Keratinocyte (primary cell): ENCODE measurements at regions not wholly inside any gene's neighbourhood (a gene's known extent, or its start where the extent isn't known, plus 50 kb on each side); places are given as distances from the start of the nearest gene placed in this dataset.

Experiments used
- DNase-seq: peaks from one replicate; pipeline ENCODE4 v3.0.0-alpha.2; 2011; ENCODE audit warnings: low read depth, missing footprints, low spot score
- FAIRE-seq: peaks from 2 replicates; lab custom pipeline; 2011; peaks lifted over from hg19 to GRCh38; lab: Jason Lieb, UNC
- H2AFZ ChIP-seq: 2 replicates; pipeline ENCODE4 v1.6.0; 2012; ENCODE audit warnings: low read length, control low read depth, inconsistent platforms; ENCODE audit not compliant: control insufficient read depth
- H3K27ac ChIP-seq: 2 replicates; pipeline ENCODE4 v1.5.1; 2011; ENCODE audit warnings: low read length; ENCODE audit not compliant: control insufficient read depth, insufficient read depth
- H3K27me3 ChIP-seq: 3 replicates; pipeline ENCODE4 v1.6.0; 2011; ENCODE audit warnings: low read length; ENCODE audit not compliant: control insufficient read depth, insufficient read depth; ENCODE audit errors: extremely low read depth
- H3K36me3 ChIP-seq, 2 experiments: 2 replicates in 1 of 2; 3 replicates in 1 of 2; pipeline ENCODE4 v1.5.1; 2011; ENCODE audit warnings: low read length in 2 of 2, mild to moderate bottlenecking in 1 of 2; ENCODE audit not compliant: control insufficient read depth in 2 of 2, insufficient read depth in 2 of 2; ENCODE audit errors: extremely low read depth in 1 of 2
- H3K4me1 ChIP-seq: 3 replicates; pipeline ENCODE4 v1.5.1; 2011; ENCODE audit warnings: low read length; ENCODE audit not compliant: control insufficient read depth, insufficient read depth; ENCODE audit errors: extremely low read depth
- H3K4me2 ChIP-seq: 3 replicates; pipeline ENCODE4 v1.6.0; 2011; ENCODE audit warnings: low read depth, low read length; ENCODE audit not compliant: control insufficient read depth, insufficient read depth; ENCODE audit errors: extremely low read depth
- H3K4me3 ChIP-seq, 3 experiments: fragments of 200-600 bp in 1 of 3; sonication (generic) in 1 of 3; 2 replicates in 2 of 3; 3 replicates in 1 of 3; pipeline ENCODE4 v1.5.1; 2011 to 2016; ENCODE audit warnings: low read length in 3 of 3, mild to moderate bottlenecking in 3 of 3, control low read depth in 2 of 3, inconsistent platforms in 1 of 3, low read depth in 1 of 3, mixed read lengths in 1 of 3, mixed run types in 1 of 3, moderate library complexity in 1 of 3; ENCODE audit not compliant: control insufficient read depth in 2 of 3, insufficient read depth in 2 of 3; ENCODE audit errors: extremely low read depth in 1 of 3
- H3K79me2 ChIP-seq: 2 replicates; pipeline ENCODE4 v1.6.0; 2012; ENCODE audit warnings: low read length; ENCODE audit not compliant: control insufficient read depth, insufficient read depth
- H3K9ac ChIP-seq: 3 replicates; pipeline ENCODE4 v1.6.0; 2011; ENCODE audit warnings: low read length; ENCODE audit not compliant: control insufficient read depth, insufficient read depth; ENCODE audit errors: extremely low read depth
- H3K9me1 ChIP-seq: 3 replicates; pipeline ENCODE4 v1.6.0; 2011; ENCODE audit warnings: low read length; ENCODE audit not compliant: control insufficient read depth, insufficient read depth; ENCODE audit errors: extremely low read depth
- H3K9me3 ChIP-seq: 2 replicates; pipeline ENCODE4 v1.5.1; 2012; ENCODE audit warnings: low read depth, low read length; ENCODE audit not compliant: control insufficient read depth
- H4K20me1 ChIP-seq: 3 replicates; pipeline ENCODE4 v1.6.0; 2011; ENCODE audit warnings: low read length; ENCODE audit not compliant: control insufficient read depth, insufficient read depth; ENCODE audit errors: extremely low read depth
- CTCF ChIP-seq, 3 experiments: IDR thresholded peaks in 1 of 3; conservative IDR thresholded peaks in 1 of 3; optimal IDR thresholded peaks in 1 of 3; 2 replicates in 2 of 3; 3 replicates in 1 of 3; pipeline versions ENCODE3 to v1.5.1; 2011; ENCODE audit warnings: low read length in 3 of 3, mild to moderate bottlenecking in 3 of 3, moderate library complexity in 2 of 3, control low read depth in 1 of 3, inconsistent platforms in 1 of 3; ENCODE audit not compliant: insufficient read depth in 2 of 3; ENCODE audit errors: extremely low read depth in 1 of 3
- EZH2 ChIP-seq: IDR thresholded peaks from one replicate; pipeline ENCODE4 v1.6.1; 2012; ENCODE audit warnings: inconsistent platforms, mild to moderate bottlenecking, low read length, moderate library complexity
- dilution Hi-C: fragments of 300-500 bp; cut with MboI; formaldehyde crosslinking; loops from one replicate; pipeline ENCODE4 v1.7.0; 2020; ENCODE audit warnings: low sequenced_read_pairs; ENCODE audit not compliant: extremely low pct_ligation_motif_present

DNA sequence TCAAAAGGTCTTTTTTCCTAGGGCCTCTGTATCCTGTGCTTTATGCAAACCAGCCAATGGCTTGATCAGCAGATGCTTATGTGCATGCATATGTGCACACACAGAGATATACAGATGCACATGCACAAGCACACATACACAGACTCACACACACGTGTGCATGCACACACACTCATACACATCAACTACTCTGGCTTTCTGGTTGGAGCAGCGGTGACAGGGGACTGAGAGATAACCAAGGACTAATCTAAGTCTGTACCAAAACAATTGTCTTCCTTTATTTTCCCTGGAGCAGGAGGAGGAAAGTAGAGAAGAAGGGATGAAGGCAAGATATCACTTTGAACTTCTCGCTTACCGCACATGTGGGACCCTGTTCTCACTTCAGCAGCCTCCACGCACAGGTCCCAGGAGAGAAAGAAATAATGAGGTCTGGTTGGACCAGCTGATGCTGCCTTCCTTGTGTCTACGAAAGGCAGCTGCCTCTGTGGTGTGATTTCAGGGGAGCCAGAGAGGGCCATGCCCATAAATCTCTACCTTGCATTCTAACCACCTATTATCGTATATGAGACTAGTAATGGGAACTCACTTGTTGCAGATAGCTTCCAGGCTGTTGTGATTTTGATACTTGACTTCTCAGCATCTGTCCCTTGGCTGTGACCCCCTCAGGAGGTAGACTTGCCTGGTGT, 338.0 kb downstream of the EN1 start:
- FAIRE-seq = no peak
- H3K9ac ChIP-seq = no peak overlapping the region

DNA sequence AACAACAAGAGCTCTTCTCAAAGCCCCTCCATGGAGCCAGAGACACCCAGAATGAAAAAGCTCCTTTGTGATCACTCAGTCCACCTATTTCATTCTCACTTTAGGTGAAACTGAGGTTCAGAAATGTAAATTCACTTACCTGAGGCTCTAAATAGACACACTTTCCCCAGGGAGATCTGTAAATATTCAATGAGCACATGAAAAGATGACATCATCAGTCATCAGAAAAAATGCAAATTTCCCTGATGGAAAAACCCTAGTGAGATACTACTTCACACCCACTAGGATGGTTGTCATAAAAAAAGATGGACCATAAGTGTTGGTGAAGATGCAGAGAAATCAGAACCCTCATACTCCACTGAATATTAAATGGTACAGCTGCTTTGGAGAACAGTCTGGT, 339.2 kb downstream of the EN1 start:
- no peaks in the 10 kb centered on the region for H3K9me3 ChIP-seq
- no peaks in the 10 kb centered on the region for H3K9me1 ChIP-seq
- H3K27me3 ChIP-seq = peaks cover 7% of the 10 kb centered on the region
- H3K4me1 ChIP-seq = no peaks in the 10 kb centered on the region
- no peak for DNase-seq
- dilution Hi-C loops = no loop called here
- H2AFZ ChIP-seq = no peak overlapping the region
- TF ChIP-seq CTCF (optimal IDR thresholded peaks at IDR 0.05 in 1 of 3, IDR thresholded peaks at IDR 0.05 in 1 of 3, conservative IDR thresholded peaks at IDR 0.05 in 1 of 3; ENCODE audit: extremely low read depth in 1 of 3, insufficient read depth in 2 of 3, low read length in 3 of 3) = no peak
- no peaks in the 10 kb centered on the region for H3K79me2 ChIP-seq
- no peak for FAIRE-seq
- no peak overlapping the region for H3K4me3 ChIP-seq
- H3K27ac ChIP-seq = no peak overlapping the region
- H3K9ac ChIP-seq = no peak overlapping the region
- H3K36me3 ChIP-seq = no peaks in the 10 kb centered on the region
- no peak overlapping the region for H3K4me2 ChIP-seq
- H4K20me1 ChIP-seq = no peaks in the 10 kb centered on the region

More for the DNA sequence above, 338.0 kb downstream of the EN1 start:
- no peaks in the 10 kb centered on the region for H3K36me3 ChIP-seq
- H3K27me3 ChIP-seq = peaks cover 7% of the 10 kb centered on the region
- no peak overlapping the region for H3K4me3 ChIP-seq
- H4K20me1 ChIP-seq = no peaks in the 10 kb centered on the region
- peaks cover 2% of the 10 kb centered on the region for H3K9me3 ChIP-seq
- H3K79me2 ChIP-seq = no peaks in the 10 kb centered on the region
- no peaks in the 10 kb centered on the region for H3K9me1 ChIP-seq
- no peak overlapping the region for H3K27ac ChIP-seq
- no peaks in the 10 kb centered on the region for H3K4me1 ChIP-seq
- DNase-seq = no peak
- no peak overlapping the region for H3K4me2 ChIP-seq
- dilution Hi-C loops = no loop called here
- H2AFZ ChIP-seq = no peak overlapping the region
- no peak for TF ChIP-seq EZH2
- TF ChIP-seq CTCF (optimal IDR thresholded peaks at IDR 0.05 in 1 of 3, IDR thresholded peaks at IDR 0.05 in 1 of 3, conservative IDR thresholded peaks at IDR 0.05 in 1 of 3; ENCODE audit: extremely low read depth in 1 of 3, insufficient read depth in 2 of 3, low read length in 3 of 3) = no peak
